HG03159 (cell line): ENCODE measurements at regions not wholly inside any gene's neighbourhood (a gene's known extent, or its start where the extent isn't known, plus 50 kb on each side); places are given as distances from the start of the nearest gene placed in this dataset.
A peak's percentile ranks its signal among the peaks of the same experiment; 100 is the strongest.

Source experiments
- ATAC-seq: cut with Tn5 transposase; IDR thresholded peaks from one replicate; pipeline ENCODE4 v1.9.1; 2021; ENCODE audit warnings: mild to moderate bottlenecking, moderate library complexity; ENCODE audit not compliant: unreplicated experiment

DNA sequence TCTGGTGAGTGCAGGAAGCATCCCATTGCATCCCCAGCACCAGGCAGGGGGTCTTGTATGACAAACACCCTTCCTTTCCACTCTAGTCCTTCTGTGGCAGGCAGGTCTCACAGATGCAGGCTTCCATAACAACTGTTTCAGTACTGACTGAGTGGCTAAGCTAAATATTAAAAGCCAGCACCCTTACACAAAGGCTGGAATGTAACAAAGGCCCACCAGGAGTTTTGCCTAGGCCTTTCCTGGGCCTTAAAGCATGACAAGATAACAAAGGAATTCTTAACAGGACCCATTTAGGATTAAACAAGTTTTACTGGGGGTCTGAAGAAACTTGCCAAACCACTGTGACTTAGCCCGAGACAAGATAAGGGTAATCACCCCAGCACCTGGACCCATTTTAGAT, 228.9 kb upstream of the RPL38 start:
- ATAC-seq = no peak

DNA sequence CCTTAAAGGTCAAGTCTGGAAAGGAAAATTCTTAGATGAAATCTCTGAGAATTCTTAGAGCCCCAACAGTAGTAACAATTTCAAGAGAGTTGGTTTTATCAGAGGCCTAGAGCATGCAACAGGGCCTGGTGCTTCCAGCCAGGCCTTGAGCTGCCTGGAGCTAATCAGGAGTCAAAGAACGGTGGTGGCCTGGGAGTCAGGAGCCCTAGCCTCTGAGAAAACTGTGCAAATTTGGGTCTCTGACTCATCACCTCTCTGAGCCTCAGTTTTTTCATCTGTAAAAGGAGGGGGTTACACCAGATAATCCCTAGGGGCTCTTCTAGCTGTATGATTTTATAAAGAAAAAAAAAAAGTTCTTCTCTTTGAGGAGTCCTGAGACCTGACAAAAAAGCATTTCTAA, 227.3 kb upstream of the RPL38 start:
- no peak for ATAC-seq

DNA sequence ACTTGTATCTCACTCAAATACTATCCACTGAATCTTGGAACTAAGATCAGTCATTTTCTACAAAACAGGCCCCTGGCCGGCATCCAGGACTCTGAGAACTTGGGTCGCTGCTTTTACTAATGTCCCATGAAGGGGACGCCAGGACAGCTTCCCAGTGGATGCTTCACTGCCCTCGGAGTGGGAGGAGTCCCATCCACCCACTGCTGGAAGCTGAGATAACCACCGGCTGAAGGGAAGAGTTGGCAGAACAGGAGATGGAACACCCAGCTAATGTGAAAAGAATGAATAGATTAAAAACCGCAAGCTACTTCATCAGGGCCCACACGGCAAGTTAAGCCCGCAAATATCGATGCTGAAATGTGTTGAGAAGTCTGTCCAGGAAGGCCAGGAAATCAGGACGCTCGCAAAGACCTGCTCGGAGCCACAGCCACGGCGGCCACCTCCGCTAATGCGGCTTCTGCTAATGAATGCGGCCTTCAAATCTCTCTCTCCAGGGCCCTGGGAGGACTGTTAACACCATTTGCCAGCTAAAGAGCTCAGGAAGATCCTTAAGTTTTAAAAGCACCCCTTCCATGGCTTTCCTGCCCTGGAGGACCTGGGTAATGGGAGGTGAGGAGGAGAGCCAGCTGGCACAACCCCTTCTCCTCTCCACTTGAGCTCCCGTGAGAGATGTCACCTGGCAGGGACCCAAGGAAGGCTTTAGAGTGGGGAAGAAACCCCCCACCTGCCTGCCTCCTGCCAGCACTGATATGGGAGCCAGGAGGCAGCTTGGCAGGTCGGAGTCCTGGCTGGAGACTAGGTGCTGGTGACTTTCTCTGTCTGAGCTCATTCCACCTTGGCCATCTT, 226.6 kb upstream of the RPL38 start:
- ATAC-seq = no peak

DNA sequence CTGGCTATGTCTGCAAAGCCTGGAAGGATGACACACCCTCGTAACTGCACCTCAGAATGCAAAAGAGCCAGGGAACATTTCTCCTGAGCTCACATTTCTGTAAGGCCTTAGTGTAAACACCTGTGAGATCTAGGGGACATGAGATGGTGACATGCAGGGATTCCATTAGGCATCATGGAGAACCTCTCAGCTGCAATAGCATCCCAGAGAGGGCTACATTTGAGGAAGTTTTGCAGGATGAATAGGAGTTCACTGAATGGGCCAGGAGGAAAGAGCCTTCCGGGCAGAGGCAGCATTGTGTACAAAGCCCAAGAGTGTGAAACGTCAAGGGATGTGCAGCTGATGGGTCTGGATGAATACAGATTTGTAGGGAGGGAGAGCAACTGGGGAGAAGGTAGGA, 223.0 kb upstream of the RPL38 start:
- ATAC-seq = no peak

DNA sequence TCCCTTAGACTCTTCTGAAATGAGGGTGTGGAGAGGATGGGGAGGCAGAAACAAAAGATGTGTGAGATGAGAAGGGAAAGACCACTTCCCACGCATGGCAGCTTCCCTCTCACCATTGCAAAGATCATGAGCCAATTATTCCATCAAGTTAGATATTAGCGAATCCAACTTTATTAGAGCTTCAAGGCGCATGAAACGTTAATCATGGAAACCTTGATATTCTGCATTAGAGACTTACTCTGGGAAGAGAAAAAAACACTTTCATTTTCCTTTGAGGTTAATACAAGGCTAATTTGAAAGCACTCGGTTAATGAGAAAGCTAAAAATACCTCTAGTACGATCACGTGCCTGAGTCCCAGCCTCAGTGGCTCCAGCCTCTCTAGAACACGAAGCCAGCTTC, 220.6 kb upstream of the RPL38 start:
- no peak for ATAC-seq

DNA sequence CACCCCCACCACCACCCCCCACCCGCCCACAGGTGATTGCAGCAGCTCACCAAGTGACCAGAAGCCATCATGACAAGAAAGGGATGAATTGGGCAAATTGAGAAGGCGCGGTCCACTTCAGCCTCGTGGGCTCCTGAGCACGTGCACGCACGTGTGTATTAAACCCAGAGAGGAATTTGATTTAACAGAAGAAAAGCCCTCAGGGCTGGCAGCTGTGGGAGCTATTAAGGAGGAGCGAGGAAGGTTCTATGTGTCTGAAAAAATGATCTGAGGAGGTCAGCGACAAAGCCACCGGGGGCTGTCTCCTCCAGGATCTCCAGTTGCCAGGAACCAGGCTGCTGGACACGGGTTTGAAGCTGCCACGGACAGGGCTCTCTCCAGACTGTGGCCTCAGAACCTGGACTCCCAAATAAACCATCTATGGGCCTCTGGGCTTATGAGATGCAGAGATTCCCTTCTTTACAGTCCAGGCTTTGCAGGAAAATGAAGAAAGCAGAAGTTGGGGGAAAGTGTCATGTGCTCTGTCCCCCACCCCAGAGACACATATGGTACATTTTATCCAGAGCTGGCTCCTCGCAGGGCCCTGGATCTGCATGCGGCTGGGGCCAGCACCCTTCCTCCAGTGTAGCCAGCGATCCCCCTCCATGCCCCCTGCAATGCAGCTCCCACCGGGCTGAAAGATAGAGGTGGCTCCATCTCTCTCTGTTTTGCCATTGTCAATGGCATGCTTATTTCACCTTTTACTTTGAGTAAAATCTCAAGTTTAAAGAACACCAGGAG, 219.7 kb upstream of the RPL38 start:
- no peak for ATAC-seq

DNA sequence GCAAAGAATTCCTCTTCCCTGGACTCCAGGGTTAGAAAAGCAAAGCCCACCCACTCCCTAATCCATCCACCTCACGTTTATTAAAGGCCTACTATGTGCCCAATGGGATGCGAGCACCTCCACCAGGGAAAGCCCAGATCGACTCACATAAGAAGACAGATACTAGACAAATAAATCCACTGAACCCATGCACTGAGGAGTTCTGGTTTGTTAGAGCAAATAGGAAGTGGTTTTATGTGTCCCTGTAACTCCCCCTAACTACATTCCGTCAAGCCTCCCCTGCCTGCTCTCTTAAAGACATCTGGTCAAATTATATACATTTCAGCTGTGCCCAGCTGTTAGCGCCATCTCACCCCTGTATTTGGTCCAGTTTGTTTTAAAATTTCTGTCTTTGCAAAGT, 218.5 kb upstream of the RPL38 start:
- ATAC-seq = no peak

DNA sequence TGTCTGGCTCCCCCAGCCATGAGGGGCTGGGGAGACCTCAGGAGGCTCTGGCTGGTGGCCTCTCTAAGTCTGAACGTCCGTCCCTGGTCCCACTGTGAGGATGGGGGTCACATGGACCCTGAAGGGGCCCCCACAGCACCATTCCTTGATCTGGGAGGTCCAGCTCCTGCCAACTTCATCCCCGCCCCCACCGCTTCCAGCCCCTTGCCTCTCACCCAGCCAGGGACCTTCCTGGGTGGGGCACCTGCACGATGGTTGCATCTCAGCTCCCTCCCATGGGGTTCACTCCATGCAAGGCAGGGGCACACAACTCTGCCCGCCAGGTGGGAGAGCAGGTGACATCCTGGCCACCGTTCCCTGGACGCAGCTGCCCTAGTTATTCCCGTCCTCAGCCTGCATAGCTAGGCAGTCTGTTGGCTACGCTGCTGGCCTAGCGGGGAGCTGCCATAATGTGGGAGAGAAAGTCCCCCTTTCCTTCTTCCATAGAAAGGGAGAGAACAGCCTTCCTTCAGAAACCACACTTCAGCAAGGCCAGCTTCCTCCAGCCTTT, 217.9 kb upstream of the RPL38 start:
- ATAC-seq = no peak

DNA sequence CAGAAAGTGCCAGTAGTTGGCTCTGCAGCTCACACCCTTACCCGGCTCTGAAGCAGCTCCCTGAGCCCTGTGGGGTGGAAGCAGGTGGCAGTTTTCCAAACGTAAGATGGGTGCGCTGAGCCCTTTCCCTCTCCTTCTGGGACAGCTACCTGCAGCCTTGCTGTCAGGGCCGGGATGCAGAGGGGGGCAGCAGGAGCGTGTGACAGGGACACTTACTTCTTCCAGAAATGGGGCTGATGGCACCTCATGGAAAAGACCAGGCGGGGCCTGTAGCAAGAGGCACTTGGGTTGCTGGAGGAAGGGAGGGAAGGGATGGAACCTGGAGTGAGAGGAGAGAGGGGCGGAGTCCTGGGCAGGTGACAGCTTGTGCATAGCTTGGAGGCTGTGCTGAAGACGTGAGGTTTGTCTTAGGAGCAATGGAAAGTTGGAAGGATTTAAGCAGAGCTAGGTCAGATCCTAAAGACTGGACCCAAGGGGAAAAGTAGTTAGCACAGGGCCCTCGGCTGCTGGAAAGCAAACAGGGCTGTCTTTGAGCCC, 216.8 kb upstream of the RPL38 start:
- no peak for ATAC-seq

DNA sequence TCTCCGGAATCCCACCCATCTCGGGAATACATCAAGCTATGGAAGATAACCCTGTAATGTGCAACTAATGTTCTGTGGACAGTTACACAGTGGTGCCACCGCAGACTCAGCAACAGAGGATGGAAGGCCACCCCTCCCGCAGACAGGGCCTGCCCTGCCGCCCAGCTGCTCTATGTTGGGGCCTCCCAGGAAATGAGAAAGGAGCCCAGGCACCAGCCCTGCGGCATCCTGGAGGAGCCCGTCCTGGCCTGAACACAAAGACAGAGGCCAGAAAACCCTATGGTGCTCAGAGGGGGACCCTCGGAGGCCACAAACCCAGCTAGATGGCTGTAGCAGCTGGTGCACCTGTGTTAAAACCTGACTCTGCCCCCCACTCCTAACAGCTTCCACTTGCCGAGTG, 216.1 kb upstream of the RPL38 start:
- no peak for ATAC-seq

DNA sequence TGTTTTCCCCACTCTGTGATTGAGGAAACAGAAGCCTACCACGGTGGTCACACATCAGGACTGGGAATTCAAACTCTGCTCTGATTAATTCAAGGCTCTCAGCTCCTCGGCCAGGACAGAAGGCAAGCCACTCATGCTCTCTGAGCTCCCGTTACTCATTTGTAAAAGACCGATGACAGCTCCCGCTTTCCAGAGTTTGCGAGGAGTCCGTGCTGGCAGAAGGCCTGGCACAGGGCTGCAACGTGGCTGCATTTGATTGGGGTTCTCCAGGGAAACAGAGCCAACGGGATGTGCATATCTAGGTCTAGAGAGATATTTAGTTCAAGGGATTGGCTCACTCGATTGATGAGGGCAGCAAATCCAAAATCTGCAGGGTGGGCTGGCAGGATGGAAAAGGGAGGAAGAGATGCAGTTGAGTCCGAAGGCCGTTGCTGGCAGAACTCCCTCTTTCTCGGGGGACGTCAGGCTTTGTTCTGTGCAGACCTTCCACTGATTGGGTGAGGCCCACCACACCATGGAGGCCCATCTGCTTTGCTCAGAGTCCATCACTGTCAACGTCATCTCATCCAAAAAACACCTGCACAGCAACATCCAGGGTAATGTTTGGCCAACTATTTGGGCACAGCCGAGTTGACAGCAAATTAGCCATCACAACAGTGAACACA, 215.5 kb upstream of the RPL38 start:
- no peak for ATAC-seq

DNA sequence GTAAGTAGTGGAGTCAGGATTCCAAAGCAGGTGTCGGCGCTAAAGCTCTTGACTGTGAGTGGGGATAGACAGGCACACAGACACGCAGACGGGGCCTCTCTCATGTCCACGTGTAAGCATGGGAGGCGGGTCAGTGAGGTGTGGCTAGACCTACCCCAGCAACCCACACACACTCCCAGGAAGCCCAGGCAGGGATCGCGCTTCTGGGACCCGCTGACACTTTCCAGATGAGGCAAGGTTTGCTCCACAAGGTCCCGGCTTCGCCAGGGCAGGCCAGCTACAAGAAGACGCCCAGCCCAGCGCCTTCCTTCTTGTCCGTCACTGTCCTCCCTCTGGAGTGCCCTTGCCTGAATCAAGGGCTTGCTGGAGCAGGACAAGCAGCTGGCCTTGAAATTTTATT, 213.8 kb upstream of the RPL38 start:
- no peak for ATAC-seq

DNA sequence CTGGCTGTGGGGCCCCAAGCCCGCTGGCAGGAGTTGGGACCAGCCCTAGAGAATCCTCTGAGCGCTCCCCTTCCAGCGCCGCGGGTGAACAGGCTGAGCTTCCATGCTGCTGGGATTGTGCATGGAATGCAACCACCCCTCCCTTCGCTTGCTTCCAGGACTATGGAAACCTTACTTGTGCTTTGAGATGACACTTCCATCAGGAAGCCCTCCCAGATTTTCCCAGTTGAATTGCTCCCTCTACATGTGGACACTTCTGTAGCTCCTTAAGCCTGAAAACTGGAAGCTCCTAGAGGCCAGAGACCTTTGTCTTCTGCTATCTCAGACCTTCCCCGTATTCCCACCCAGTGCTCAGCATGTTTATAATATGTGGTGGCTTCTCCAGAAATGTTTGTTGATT, 213.2 kb upstream of the RPL38 start:
- ATAC-seq = no peak

DNA sequence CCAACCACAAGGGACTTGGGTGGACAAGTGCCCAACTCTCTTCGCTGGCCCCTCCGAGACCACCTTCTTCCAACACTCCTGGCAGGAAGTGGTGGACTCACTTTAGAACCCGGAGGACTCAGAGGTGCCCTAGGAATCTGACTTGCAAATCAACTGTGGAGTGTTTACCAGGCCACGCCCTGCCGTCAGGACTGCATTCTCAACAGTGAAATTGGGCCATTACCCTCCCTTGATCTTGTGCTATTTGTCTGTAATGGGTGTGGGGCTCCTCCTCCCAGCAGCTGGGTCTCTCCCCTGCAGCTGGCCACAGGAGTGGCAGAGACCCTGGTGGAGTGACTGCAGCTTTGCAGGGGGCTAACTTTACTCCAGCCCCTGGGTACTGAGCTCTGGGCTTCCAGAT, 212.2 kb upstream of the RPL38 start:
- no peak for ATAC-seq

DNA sequence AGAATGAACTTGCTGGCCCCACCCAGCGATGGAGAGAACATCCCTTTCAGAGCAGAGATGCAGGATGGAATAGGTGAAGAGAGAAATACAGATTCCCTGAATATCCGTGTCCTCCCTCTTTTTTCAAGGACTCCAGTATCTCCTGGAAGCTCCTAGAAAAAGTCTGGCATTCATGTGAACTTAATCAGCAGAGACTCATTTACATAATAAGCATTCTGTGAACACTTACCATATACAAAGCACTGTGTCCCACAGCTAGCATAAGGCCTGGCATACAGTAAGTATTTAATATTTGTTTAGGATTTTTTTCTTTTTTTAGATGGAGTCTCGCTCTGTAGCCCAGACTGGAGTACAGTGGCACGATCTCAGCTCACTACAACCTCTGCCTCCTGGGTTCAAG, 208.5 kb upstream of the RPL38 start:
- no peak for ATAC-seq

DNA sequence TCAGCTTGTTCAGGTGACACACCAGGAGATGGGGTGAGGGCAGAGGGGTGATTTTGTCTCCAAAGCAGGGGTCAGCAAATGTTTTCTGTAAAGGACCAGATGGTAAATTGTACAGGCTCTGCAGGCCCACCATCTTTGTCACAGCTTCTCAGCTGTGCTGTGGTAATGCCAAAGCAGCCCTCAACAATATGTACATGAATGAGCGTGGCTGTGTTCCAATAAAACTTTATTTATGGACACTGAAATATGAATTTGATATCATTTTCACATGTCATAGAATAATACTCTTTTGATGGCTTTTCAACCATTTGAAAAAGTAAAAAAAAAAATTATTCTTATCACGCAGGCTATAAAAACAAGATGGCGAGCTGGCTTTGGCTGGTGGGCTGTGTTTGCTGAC, 206.4 kb upstream of the RPL38 start:
- ATAC-seq = no peak

DNA sequence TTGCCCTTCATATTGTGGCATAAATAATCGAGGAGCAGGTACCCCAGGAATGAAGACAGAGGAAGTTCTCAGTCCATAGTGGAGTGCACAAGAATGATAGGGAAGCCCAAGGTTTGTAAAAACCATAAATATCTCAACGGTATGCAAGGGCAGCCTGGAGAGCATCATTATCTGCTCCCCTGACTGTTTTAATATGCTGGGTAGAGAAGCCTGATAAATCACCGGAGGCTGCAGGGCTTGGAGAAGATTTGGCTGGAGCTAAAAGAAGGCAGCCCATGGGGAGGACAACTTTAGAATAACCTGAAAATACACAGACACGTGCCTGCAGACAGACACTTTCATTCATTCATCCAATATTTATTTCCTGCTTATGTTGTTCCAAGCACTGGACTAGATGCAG, 205.2 kb upstream of the RPL38 start:
- ATAC-seq = no peak

DNA sequence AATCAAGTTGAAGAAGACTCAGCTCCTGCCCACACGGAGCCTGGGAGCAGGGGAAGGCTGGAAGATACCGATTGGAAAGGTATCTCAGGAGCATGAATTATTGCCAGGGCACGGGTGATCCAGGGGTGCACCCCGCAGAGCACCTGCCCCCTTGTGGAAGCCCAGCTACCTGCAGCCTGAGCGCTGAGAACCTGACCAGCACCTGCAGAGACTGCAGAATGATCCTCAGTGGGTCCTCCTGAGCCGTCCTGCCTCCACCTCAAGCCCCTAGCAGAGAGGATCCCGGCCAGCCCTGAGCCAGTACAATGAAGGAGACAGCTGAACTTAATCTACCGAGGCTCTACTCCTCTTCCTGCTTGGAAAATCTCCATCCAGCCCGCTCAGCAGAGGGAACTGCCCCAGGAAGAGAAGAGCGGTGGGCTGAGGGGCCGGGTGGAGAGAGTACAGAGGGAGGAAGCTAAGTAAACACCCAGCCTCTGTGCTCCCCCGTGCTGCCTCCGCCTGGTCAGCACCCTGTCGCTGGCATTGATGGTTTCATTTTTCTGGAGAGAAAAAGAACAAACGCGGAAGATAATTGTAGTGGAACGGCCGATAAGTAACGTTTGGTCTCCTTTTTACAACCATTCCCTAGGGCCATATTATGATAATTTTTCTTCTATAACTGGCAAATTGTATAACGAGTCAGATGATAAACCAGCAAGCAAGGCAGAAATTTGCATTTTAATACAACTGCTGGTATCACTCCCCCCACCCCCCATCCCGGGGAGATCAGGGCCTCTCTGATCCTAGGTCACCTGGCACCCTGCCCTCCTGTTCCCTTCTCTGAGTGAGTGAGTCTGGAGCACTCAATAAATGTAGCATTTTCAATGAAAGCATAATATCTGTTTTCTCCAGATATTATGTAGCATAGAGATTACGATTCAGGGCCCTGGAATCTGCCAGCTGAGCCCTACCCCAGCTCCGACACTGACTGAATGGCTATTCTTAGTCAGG, 204.5 kb upstream of the RPL38 start:
- peak; percentile 85 for ATAC-seq

DNA sequence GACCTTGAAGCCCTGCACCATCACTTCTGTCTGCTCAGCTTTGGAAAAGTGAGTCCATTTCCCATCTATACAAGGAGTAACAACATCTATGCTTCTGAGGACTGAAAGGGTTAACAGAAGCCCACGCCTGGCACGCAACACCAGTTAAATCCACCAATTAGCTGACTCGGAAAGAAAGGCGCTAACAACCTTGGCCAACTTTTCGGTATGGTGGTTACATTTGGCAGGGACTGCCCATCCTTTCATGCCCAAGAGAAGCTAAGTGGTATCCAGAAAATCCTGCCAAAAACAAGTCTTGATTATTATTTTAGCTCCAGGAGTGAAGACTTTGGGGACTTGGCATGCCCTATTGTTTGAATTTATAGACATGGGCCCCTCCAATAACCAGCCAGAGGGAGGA, 202.3 kb upstream of the RPL38 start:
- no peak for ATAC-seq

DNA sequence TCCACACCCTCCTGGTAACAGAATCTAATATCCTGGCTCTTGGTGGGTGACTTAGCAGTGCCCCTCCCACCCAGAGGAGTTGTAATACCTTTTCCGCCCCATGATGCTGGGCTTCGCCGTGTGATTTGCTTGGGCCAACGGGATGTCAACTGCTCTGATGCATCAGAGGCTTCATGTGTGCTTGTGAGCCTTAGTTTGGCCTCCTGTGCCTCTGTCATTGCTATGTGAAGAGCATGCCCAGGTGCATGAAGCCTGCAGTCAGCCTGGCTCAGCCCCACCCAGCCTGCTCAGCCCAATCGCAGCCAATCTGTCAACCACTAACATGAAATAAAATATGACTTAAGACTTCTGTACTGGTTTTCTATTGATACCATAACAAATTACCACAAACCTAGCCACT, 201.2 kb upstream of the RPL38 start:
- ATAC-seq = no peak
